ENCODE measurements at regions not wholly inside any gene's neighbourhood (a gene's known extent, or its start where the extent isn't known, plus 50 kb on each side); places are given as distances from the start of the nearest gene placed in this dataset.

DNA sequence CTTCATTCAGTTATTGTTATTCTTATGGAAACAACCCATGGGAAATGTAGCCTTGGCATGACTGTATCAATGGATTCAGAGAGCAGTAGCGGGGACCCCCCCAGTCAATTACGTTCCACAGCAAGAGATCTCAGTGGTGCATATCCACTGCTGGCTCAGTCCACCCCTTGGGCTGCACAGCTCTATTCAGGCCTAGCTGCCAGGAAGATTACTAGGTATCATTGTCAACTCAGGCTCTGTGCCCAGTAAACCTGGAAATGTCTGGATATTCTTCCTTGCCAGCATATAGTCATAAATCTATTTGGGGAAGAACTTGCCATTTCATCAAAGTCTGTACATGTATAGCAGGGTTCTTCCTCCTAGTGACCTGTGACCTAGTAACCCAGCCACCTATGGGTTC, 128.1 kb upstream of the CCDC54 start:
- DNase-seq (ENCODE audit: low read depth in 2 of 2), result no peak

DNA sequence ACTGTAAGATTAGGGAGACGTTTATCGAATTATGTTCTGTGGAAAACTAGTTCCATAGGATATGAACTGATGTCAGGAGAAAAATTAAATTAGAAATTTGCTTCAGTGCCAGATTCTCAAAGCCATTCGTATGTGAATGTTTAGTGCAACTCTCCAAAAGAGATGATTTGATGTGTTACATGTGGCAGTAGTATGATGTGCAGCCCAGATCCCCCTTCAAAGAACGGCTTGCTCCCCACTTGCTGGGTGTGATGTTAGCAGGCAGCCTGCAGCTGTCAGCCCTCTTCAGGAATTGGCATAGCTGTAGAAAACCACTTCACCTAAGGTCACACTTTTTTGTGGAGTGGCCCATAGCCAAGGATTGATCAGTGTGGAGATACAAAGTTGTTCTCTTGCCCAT, 127.0 kb upstream of the CCDC54 start:
- DNase-seq (ENCODE audit: low read depth in 2 of 2), result no peak

DNA sequence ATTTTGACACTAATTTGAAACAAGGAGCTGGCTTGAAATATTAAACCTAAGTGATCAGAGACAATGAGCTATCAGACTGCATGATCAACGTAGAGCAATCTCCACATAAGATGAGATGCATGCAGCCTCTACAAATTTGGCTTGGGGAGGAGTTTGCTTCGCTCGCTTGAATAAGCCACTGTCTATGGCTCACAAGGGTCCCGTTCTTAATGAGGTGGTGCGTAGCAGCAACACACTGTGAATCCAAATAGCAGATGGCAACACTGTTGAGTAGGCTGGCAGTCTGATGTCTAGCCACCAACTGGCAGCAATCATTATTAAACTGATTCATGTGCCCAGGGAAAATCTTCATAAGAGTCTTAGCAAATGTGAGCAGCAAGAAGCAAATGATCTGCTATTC, 125.4 kb upstream of the CCDC54 start:
- no peak for DNase-seq (ENCODE audit: low read depth in 2 of 2)

DNA sequence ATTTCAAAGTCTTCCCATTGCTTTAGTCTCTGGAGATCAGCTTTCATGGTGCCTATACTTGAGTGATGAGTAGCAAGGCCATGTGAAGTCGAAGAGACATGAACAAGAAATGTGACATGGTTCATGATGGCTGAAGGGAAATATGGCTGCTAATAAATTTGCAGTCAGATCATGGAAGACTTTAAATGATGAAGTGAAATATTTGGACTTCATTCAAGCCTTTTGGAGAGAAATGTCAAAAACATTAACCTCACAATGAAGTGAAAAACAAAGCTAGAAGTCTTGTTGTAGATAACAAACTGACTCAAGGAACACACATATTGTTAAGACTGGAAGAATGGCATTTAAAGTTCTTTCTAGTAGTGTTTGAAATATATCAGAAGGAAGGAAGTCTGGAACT, 120.3 kb upstream of the CCDC54 start:
- no peak for DNase-seq (ENCODE audit: low read depth in 2 of 2)

DNA sequence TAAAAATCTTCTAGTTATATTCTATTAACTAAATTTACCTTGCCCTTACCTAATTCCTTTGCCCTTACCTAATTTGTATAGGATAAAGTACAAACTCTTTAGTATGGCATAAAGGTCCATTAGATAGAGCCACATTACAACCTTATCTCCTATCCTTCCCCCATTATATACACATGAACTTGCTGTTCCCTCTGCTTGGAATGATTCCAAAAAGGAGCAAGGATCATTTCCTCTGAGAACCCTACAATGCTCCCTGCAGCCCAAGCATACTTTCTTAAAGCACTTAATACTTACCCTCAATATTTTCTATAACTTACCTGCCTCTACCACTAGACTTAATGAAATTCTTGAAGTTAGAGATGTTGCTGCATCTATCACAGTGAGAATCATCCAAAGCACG, 118.9 kb upstream of the CCDC54 start:
- DNase-seq (ENCODE audit: low read depth in 2 of 2), result no peak

DNA sequence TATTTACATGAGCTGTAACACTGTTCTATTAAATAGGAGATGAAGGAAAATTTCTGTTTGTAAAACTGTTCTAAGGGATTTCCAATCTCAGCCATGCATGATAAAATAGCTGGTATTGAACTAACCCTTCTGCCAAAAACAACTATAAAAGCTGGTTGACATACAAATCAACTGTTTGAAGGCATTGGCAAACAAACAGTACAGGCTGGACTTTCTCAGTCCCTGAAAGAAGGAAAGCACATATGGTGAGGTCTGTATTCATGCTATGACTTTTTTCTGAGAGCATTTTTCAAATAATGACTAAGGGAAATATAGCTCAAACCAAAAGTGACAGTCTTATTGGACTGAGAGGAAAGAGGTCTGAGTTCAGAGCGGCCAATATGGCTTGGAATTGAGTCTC, 117.0 kb upstream of the CCDC54 start:
- no peak for DNase-seq (ENCODE audit: low read depth in 2 of 2)

DNA sequence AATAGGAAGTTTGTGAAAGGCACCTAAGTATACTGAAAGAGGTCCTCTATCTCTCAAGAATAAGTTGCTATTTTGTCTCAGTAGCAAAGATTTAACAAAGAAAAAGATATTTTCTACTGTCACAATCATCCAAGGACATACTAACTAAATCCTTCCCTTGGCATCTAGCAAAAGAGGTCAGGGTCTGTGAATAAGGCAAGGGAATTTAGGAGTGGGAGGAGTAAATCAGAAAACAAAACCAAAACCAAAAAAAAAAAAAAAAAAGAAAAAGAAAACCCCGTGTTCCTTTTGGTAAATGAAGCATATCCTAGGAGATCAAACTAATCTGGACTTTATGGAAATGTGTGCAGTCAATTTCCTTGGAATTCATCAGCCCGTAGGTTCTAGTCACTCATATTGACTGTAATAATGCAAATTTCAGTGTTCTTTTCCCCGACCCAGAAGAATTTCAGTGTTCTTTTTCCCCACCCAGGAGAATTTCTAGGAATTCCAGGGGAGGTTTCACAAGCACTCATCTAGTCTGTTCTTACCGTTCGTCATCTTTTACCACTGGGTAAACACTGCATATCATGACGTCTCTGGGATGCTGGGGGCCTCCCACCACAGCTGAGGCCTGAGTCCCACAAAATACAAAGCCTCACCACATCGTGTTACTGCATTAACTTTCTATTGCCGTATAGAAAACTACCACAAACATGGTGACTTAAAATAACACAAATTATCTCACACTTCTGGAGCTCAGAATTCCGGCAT, 113.8 kb upstream of the CCDC54 start:
- no peak for DNase-seq (ENCODE audit: low read depth in 2 of 2)

DNA sequence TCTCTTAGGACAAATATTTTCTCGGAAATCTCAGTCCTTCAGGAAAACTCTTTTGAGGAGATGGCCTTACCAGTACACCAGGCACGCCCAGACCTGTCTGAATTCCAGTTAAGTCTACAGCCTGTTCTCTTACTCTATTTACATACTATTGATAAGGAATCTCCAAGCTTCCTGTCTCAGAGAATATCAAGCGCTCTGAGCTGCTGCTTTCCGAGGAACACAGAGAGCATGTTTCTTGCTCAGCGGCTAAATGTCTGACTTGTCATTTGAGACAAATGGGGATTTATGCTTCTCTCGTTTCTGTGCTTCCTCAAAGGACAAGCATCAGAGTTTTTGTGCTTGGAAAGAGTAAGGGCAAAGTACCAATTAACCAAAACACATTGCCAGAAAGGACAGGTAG, 112.4 kb upstream of the CCDC54 start:
- DNase-seq (ENCODE audit: low read depth in 2 of 2), result no peak

DNA sequence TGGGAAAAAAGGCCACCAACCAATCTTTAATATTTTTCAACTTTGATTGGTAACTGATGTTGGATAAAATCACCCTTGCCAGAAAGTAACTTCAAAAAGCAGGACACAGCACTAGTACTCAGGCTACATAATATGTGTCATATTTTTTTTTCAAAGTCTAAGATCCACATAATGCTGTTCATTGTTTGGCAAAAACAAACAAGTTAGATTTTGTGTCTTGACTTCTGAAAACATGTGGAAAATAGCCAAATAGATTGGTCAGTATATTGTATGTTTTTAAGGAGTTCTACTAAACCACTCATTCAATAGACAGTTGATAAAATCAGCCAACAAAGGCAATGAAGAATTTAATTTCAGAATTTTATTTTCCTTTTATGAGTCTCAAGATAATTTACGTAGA, 111.7 kb upstream of the CCDC54 start:
- DNase-seq (ENCODE audit: low read depth in 2 of 2), result no peak

DNA sequence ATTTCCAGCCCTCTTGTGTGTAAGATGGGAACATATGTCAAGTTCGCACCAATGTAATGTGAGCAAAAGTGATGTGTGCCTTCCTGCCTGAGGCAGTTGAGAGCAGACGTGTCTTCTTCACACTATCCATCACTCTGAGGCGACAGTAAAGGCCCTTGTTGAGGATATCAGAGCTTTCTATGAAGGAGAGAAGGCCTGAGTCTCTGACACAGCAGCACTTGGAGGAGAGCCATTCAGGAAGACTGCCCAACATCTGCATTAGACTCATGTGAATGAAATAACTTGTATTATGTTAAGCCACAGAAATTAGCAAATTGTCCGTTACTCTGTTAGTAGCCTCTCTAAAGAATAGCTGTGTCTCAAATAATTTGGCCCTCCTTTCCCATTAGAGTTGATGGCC, 108.8 kb upstream of the CCDC54 start:
- no peak for DNase-seq (ENCODE audit: low read depth in 2 of 2)

DNA sequence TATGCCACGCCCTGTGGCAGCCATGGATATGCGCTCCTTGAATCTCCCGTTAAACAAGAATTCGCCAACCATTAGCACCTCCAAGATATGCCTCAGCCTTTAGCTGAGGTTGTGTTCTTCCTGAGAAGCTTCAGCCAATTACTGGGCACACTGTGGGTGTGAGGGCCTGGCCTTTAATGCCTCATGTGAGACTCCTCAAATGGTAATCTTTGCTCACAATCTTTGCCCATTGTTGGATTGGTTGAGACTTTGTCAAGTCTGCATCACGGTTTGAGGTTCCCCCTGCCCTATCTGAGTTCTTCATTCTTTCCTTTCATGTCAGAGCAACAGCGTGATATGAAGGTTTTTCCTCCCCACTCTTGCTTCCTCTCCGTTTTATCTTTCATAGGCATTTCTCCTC, 108.1 kb upstream of the CCDC54 start:
- DNase-seq (ENCODE audit: low read depth in 2 of 2), result no peak

DNA sequence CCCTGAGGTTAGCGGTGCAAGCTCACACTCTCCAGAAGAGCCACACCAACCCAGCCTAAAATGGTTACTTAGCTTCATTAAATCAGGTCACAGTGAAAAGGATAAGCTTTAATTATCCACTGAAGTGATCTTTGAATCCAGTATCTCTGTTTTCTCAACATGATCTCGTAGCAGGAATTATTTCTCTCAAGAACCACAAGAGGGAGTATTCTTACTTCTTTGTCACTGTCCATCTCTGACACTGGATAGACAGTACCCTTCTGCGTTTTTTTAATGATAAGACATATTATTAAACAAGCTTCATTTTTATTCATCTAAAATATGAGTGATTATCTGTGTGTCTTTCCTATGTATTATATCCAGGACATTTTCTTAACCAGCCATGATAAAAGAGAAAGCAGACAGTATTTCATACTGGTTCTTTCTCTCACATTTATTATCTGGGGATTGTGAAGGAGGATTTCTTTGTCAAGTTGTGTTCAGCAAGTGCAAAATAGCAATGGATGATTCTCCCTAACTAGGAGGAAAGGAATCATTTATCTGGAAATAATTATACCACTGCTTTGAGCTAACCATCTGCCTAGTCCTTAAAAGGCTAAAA, 105.4 kb upstream of the CCDC54 start:
- no peak for DNase-seq (ENCODE audit: low read depth in 2 of 2)

DNA sequence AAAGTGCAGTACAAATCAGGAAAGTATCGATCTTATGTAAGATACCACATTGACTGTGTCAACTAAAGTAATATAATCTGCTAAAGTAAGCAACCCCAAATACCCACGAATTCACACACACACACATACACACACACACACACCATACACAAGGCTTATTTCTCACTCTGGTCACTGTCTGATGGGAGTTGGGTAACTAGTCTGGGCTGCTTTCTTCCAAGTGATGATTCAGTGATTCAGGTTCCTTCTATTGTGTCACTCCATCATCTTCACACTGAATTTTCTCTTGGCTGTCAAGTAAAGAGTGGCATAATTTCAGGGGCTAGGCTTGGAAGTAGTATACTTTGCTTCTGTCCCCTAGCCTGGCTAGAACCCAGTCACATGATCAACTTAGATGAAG, 104.8 kb upstream of the CCDC54 start:
- no peak for DNase-seq (ENCODE audit: low read depth in 2 of 2)

DNA sequence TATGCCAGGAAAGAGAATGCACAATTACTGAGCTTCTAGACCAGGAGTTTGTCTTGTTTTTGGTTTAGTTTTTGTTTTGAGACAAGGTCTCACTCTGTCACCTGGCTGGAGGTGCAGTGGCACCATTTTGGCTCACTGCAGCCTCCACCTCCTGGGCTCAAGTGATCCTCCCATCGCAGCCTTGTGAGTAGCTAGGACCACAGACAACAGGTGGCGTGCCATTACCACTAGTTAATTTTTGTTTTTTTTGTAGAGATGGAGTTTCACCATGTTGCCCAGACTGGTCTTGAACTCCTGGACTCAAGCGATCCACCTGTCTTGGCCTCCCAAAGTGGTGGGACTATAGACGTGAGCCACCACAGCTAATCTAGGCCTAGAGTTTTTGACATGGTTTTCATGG, 104.4 kb upstream of the CCDC54 start:
- DNase-seq (ENCODE audit: low read depth in 2 of 2), result no peak

DNA sequence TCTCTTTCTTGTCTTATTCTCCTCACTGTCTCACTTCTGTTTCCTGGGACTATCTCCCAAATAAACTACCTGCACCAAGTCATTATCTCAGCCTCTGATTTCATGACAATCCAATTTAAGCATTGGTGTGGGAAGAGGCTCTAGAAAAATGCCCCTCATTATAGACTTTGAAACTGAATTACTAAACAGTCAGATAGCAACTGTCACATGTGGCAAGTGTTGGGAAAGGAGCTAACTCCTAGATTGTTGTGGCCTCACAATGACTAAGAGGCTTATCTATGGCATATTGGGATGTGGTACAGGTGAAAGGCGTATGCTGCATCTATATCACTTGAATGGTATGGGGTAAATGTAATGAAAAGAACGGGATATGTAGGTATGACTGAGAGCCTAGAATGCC, 103.5 kb upstream of the CCDC54 start:
- DNase-seq (ENCODE audit: low read depth in 2 of 2), result no peak

DNA sequence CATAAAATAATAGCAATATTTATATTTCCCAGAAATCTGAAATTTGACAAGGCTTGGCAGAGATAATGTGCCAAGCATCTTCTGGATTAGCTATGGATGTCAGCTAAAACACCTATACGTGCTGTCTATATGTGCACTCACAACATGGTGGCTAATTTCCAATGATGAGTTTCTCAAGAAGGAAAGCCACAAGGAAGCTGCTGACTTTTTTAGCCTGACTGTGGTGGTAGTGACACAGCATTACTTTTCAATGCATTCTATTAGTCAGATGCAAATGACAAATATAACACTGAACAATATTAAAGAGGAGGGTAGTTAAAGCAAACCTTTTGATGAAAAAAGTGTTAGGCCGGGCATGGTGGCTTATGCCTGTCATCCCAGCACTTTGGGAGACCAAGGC, 101.7 kb upstream of the CCDC54 start:
- DNase-seq (ENCODE audit: low read depth in 2 of 2), result no peak

DNA sequence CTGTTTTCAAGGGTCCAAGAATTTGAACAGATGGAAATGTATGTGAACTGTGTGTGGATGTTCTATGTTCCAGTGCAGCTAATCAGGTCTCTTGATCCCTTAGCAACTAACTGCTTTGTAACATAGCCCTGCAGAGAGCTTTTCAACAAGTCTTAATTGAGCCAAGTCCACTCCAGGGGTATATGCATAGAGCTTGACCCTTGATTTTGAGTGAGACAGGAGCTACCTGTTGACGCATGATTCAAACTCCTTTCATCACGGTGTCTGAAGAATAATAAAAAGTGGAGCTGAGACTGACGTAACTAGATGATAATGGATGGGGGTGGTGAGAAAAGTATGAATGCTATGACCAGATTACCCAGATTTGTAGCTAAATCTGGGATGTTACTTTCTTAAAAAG, 93.3 kb upstream of the CCDC54 start:
- no peak for DNase-seq (ENCODE audit: low read depth in 2 of 2)

DNA sequence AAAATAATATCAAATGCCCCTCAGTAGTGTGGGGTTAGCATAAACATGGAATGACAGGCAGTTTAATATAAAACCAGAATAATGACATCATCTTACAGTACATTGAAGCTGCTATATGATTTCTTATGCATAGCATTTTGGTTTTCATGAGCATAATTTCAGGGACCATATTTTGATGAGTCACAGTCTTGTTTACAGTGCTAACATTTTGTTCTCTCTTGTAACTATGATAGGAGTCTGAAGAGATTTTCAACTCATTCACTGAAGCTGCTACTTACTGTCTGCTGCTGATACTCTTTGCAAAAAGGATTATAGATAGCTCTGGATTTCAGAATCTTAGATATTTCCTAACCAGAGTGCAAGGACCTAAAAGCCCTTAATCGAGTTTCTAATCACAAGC, 92.6 kb upstream of the CCDC54 start:
- no peak for DNase-seq (ENCODE audit: low read depth in 2 of 2)

DNA sequence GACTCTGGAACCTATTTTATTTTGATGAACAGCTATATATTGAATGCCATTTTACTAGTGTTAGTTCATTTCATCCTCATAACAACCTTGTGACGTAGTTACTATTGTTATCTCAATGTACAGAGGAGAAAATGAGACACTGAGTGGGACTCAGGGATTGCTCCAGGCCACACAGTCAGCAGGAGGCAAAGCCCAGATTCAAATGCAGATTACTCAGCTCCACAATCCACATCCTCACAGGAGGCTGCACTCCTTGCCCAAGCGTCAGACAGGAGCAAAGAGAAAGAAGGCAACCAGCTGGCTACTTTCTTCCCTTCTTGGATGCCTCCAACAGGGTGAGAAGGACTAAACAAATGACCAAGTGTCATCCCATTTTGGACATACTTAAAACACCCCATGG, 92.0 kb upstream of the CCDC54 start:
- no peak for DNase-seq (ENCODE audit: low read depth in 2 of 2)

DNA sequence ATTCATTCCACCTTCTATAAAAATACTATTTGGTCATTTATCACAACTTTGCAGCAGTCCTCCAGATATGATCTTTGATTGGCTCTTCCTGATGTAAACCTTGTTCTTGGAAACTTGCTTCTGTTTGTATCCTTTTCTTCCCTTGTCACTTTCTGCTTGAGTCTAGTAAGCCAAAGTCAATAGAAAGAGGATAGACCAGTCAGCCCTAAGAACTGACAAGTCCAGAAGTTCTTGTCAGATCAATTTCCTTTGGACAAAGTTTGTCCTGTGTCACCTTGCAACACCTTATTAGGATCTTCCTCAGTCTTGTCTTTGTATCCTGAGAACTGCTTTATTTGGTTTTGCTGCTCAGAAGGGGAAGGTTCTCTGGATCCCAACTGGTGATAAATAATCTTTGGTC, 87.9 kb upstream of the CCDC54 start:
- no peak for DNase-seq (ENCODE audit: low read depth in 2 of 2)

DNA sequence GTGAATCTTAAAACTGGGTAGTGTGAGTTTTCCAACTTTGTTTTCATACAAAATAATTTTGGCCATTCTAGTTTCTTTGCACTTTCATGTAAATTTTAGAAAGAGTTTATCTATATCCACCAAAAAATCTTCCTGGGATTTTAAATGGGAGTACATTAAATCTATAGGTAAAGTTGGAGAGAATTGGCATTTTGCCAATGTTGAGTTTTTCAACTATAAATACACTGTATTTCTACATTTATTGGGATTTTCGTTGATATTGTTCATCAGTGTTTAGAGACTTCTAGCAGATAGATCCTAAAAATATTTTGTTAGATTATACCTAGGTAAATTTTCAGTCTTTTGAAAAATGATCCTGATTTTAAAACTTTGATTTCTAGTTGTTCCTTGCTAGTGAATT, 83.1 kb upstream of the CCDC54 start:
- DNase-seq (ENCODE audit: low read depth in 2 of 2), result no peak

DNA sequence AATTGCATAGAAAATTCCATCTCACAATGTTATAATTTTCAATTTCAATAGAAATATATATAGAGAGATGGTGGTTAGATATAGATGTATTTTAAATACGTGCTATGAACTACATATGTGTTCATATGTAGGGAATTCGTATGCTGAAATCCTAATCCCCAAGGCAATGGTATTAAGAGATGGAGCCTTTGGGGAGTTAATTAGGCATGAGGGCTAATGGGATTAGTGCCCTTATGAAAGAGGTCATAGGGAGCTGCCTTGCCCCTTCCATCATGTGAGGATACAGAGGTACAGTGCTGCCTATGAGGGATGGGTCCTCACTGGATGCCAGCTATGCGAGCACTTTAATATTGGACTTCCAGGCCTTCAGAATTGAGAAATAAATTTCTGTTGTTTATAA, 79.6 kb upstream of the CCDC54 start:
- no peak for DNase-seq (ENCODE audit: low read depth in 2 of 2)

DNA sequence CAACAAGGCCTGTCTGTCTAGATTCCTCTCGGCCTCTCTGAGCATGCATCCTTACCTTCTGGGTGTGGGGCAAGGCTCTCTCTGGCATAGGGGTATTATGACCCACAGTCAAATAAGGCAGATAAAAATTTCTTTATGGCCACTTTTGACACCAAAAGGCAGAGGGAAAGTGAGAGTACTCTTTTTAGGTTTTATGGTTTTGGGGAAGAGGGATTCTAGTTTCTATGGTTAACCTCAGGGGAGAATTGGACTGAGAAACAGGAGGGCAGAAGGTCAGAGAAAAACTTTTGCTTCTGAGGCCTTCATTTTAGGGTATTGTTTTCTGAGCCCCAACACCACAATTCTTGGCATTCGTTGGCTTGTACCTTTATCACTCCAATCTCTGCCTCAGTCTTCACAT, 70.0 kb upstream of the CCDC54 start:
- no peak for DNase-seq (ENCODE audit: low read depth in 2 of 2)

DNA sequence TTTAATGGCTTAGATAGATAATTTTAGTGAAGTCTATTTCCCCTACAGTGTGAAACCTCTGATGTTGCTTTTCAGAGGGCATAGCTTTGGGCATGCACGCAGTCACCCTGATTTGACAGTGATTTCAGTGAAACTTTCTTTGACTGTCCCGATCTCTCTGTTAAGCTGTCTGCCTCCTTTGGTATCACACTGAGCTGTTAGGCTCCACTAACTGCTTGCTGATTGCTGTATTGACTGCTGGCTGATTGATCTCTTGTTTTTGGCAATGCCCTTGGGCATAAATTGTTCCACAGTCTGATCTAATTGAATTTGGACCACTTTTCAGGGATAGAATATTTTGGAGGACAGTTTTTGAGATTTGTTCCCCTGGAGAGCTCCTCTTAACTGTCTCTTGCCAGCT, 68.5 kb upstream of the CCDC54 start:
- no peak for DNase-seq (ENCODE audit: low read depth in 2 of 2)

Measured in stimulated activated CD4-positive, alpha-beta T cell treated with anti-CD3 and anti-CD28 coated beads, Interleukin-4, amount 100 ng/mL, for 48 hours (primary cell).